Gastroesophageal sphincter (tissue), 4 donors: ENCODE measurements at regions not wholly inside any gene's neighbourhood (a gene's known extent, or its start where the extent isn't known, plus 50 kb on each side); places are given as distances from the start of the nearest gene placed in this dataset.

Experiments used
- ATAC-seq: fragments of 150-250 bp; one replicate; pipeline ENCODE4 v1.9.1; 2016; ENCODE audit warnings: mild to moderate bottlenecking, moderate library complexity
- H3K27ac ChIP-seq, 4 donors: fragments of 200-600 bp; sonication (generic) in 3 of 4; 1 replicate in 3 of 4; 2 replicates in 1 of 4; pipeline ENCODE4 v1.5.1; 2016 to 2019
- H3K27me3 ChIP-seq: fragments of 200-600 bp; sonication (generic); one replicate; pipeline ENCODE4 v1.5.1; 2019
- H3K36me3 ChIP-seq, 2 donors: fragments of 200-600 bp; sonication (generic); one replicate each; pipeline ENCODE4 v1.5.1; 2019; ENCODE audit warnings: control low read depth in 1 of 2
- H3K4me1 ChIP-seq, 3 donors: fragments of 200-600 bp; sonication (generic); 1 replicate in 2 of 3; 2 replicates in 1 of 3; pipeline ENCODE4 v1.5.1; 2016 to 2019; ENCODE audit warnings: control low read depth in 2 of 3
- H3K4me3 ChIP-seq, 2 donors: fragments of 200-600 bp; sonication (generic); one replicate each; pipeline ENCODE4 v1.5.1; 2019; ENCODE audit warnings: mild to moderate bottlenecking in 1 of 2, moderate library complexity in 1 of 2
- H3K9me3 ChIP-seq, 3 donors: fragments of 200-600 bp; sonication (generic); one replicate each; pipeline ENCODE4 v1.5.1; 2017 to 2019; ENCODE audit warnings: control low read depth in 2 of 3
- CTCF ChIP-seq, 4 experiments: fragments of 200-600 bp in 2 of 4; fragments of 450-650 bp in 2 of 4; sonication (generic) in 1 of 4; IDR thresholded peaks; one replicate each; pipeline ENCODE4 v1.5.1; 2017 to 2019; ENCODE audit warnings: antibody characterized with exemption in 4 of 4, mild to moderate bottlenecking in 2 of 4, moderate library complexity in 2 of 4
- EP300 ChIP-seq: sonication (generic); formaldehyde crosslinking; IDR thresholded peaks from one replicate; pipeline ENCODE4 v1.6.1; 2017; ENCODE audit warnings: antibody characterized with exemption, mild to moderate bottlenecking
- POLR2A ChIP-seq, 2 donors: fragments of 450-650 bp; IDR thresholded peaks; one replicate each; pipeline ENCODE4 v1.6.1; 2017; ENCODE audit warnings: antibody characterized with exemption in 2 of 2, mild to moderate bottlenecking in 2 of 2, moderate library complexity in 1 of 2
- POLR2AphosphoS5 ChIP-seq: sonication (generic); formaldehyde crosslinking; IDR thresholded peaks from one replicate; pipeline ENCODE4 v1.6.1; 2017; ENCODE audit warnings: antibody characterized with exemption
- WGBS, 2 donors: methylation state at CpG; one replicate each; pipeline ENCODE4 v1.1.5; 2018; ENCODE audit warnings: low coverage in 1 of 2; 5-methylcytosine and 5-hydroxymethylcytosine counted together

- no peaks in the 10 kb centered on the region for H3K4me1 ChIP-seq
- peaks cover 23% of the 10 kb centered on the region for H3K27me3 ChIP-seq
- H3K4me3 ChIP-seq, result no peak overlapping the region
- H3K27ac ChIP-seq, result no peak overlapping the region
- no peaks in the 10 kb centered on the region for H3K36me3 ChIP-seq
- H3K9me3 ChIP-seq, result no peaks in the 10 kb centered on the region
- ATAC-seq, result no peak
- TF ChIP-seq EP300 (no peak), POLR2AphosphoS5 (no peak), CTCF (IDR thresholded peaks at IDR 0.05) (no peak), POLR2A (IDR thresholded peaks at IDR 0.05) (no peak)
- 67 to 83% methylated on average over 3 to 5 of the region's 9 CpGs for WGBS, 2 donors
Observed at GRCh38 chr3:14273901-14274611, 95.4 kb downstream of the LSM3 start.

- no peak overlapping the region for H3K4me3 ChIP-seq
- H3K36me3 ChIP-seq, result no peaks in the 10 kb centered on the region
- H3K9me3 ChIP-seq, result no peaks in the 10 kb centered on the region
- no peak for TF ChIP-seq POLR2AphosphoS5
- no peak for TF ChIP-seq EP300
- no peak for TF ChIP-seq POLR2A (IDR thresholded peaks at IDR 0.05)
- no peak for TF ChIP-seq CTCF (IDR thresholded peaks at IDR 0.05)
- H3K27me3 ChIP-seq, result peaks cover 23% of the 10 kb centered on the region
- ATAC-seq, result no peak
- 91% methylated on average over 4 of the region's 6 CpGs; no CpG with 5 or more reads in 1 of the 2 donors for WGBS, 2 donors
- no peaks in the 10 kb centered on the region for H3K4me1 ChIP-seq
- no peak overlapping the region for H3K27ac ChIP-seq
Observed at GRCh38 chr3:14274612-14274936, 96.0 kb downstream of the LSM3 start.

DNA sequence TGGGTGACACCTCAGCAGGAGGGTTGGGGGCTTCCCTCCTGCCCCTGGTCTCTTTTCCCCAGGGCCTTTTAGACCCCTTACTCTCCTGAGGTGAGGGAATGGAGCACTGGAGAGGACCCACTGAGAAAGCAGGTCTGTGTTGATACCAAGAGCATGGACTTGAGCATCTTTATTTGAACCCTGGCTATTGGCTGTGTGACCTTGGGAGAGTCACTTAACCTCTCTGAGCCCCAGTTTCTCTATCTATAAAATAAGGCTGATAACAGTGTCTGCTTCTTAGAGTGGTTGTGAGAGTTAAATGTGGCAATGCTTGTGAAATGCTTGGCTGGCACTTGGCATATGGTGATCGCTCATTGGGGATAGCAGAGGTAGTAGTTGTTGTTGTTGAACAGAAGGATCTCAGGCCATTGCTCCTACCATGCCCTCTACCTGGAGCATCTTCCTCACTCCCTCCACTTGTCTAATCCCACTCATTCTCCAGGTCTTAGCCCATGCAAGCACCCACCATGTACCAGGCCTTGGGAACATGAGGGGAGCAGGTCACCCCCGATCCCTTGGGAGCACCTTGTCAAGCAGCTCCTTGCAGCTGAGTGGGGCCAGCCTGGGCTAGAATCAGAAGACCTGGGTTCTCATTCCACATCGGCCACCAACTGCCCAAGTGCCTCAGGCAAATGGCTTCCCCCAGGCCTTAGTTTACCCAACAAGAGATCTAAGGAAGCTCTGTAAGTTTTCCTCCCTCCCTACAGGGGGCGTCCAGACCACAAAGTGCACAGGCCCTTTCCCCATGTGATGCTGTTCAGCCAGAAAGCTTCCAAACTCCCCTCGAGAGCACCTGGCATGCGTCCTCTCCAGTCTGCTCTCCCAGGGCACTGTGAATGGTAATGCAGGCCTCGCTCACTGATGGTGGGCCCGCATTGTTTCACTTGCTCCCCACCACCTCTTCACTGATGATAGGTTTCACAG lies 96.7 kb downstream of the LSM3 start:
- Histone ChIP-seq H3K4me3 (no peak overlapping the region), H3K27me3 (peaks cover 23% of the 10 kb centered on the region), H3K27ac (no peak overlapping the region), H3K9me3 (no peaks in the 10 kb centered on the region), H3K4me1 (no peaks in the 10 kb centered on the region), H3K36me3 (no peaks in the 10 kb centered on the region)
- WGBS, 2 donors, result 100% methylated on average over 1 of the region's 8 CpGs
- TF ChIP-seq CTCF (IDR thresholded peaks at IDR 0.05) (peak in 1 of 4 experiments; percentile 26), EP300 (no peak)
- ATAC-seq, result no peak

DNA sequence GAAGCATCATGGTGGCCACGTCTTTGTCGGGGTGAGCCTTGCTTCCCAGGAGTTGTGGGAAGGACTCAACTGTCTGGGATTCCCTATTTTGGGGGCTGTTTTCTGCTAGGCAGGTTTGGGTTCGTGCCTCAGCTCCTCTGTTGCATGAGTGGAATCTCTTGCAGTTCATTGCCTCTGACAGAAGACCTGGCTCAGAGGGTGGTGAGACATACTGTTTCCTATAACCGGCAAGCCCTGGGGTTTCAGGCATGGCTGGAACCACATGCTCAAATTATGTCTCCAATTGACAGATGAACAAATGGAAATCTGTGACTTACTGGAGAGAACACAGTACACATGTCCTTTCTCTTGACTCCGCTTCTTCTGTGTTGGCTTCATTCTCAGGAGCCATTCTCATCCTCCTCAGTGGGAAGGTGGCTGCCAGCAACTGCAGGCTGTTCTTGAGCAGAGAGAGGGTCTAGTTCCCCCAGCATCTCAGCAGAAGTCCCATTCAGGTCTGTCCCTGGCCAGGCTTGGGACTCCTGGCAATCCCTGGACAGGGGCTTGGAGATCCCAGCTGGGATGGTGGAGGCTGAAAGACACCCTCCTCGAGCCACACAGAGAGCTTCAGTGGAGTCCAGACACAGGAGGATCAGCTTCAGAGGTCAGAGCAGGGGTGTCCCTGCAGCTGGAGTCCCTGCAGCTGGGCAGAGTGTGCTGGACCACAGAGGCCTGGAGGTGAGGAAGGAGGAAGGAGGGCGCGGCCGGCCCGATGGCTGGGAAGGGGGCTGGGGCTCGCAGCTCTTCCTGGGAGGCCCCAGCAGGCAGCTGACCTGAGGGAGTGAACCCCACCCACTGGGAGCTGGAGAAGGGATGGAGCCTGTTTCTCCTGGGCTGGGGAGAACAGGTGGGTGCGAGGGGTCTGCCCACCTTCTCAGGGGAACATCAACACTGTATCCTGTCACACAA lies 97.6 kb downstream of the LSM3 start:
- Histone ChIP-seq H3K36me3 (no peaks in the 10 kb centered on the region), H3K27me3 (peaks cover 23% of the 10 kb centered on the region), H3K4me1 (no peaks in the 10 kb centered on the region), H3K27ac (no peak overlapping the region), H3K9me3 (no peaks in the 10 kb centered on the region), H3K4me3 (no peak overlapping the region)
- no peak for ATAC-seq
- WGBS, 2 donors, result 63 to 100% methylated on average over 1 to 4 of the region's 12 CpGs
- TF ChIP-seq POLR2A (IDR thresholded peaks at IDR 0.05) (no peak), POLR2AphosphoS5 (no peak), EP300 (no peak), CTCF (IDR thresholded peaks at IDR 0.05) (no peak)
